DOHH2 (cell line): ENCODE measurements at regions not wholly inside any gene's neighbourhood (a gene's known extent, or its start where the extent isn't known, plus 50 kb on each side); places are given as distances from the start of the nearest gene placed in this dataset.

Source experiments
- EZH2phosphoT487 ChIP-seq: fragments of 200-600 bp; sonication (generic); IDR thresholded peaks from 2 replicates; pipeline ENCODE4 v1.6.1; 2017; ENCODE audit warnings: borderline replicate concordance, mild to moderate bottlenecking, antibody characterized with exemption, low read length, moderate library complexity, mixed read lengths
- TF ChIP-seq, protein P1 (sequence below): fragments of 200-600 bp; sonication (generic); IDR thresholded peaks from one replicate; pipeline ENCODE4 v1.5.1; 2014; ENCODE audit warnings: antibody characterized with exemption, mild to moderate bottlenecking, low read depth, low read length; ENCODE audit not compliant: poor library complexity, severe bottlenecking

DNA sequence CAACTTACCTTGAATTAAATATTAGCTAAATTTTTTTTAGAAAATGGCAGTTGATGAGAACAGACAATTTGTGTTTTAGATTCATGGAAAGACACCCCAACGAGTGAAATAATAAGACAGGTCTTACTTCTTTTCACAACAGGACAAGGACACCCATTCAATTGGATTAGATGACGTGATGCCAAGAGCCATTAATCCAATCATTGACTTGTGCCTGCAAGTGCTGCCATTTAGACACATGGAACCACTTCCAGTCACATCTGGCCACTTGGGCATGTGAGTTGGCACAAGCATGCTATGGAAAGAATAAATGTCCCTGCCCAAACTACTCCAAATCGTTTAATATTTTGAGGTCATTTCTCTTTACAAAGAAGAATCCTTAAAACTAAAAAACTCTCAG is 1308.8 kb downstream of the ROBO2 start:
- TF ChIP-seq, protein P1, sequence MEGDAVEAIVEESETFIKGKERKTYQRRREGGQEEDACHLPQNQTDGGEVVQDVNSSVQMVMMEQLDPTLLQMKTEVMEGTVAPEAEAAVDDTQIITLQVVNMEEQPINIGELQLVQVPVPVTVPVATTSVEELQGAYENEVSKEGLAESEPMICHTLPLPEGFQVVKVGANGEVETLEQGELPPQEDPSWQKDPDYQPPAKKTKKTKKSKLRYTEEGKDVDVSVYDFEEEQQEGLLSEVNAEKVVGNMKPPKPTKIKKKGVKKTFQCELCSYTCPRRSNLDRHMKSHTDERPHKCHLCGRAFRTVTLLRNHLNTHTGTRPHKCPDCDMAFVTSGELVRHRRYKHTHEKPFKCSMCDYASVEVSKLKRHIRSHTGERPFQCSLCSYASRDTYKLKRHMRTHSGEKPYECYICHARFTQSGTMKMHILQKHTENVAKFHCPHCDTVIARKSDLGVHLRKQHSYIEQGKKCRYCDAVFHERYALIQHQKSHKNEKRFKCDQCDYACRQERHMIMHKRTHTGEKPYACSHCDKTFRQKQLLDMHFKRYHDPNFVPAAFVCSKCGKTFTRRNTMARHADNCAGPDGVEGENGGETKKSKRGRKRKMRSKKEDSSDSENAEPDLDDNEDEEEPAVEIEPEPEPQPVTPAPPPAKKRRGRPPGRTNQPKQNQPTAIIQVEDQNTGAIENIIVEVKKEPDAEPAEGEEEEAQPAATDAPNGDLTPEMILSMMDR, result no peak
- no peak for TF ChIP-seq EZH2phosphoT487
